ENCODE measurements at regions not wholly inside any gene's neighbourhood (a gene's known extent, or its start where the extent isn't known, plus 50 kb on each side); places are given as distances from the start of the nearest gene placed in this dataset.

DNA sequence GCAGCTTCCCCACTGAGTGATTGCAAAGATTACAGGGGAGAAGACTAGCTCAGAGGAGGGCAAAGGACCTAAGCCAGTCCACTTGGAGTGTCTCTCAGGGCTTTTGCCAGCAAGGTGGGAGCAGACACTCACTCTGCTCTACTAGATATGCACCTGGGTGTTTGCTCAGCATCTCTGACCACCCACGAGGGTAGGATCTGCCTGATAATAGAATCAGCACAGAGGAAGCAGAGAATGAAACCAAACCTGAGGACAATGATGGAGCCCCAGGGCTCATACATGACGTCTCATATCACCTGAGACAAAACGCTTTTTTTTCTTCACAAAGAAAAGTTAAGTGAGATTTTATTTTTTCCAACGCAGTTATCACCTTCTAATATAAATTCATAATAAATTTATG is 79.4 kb downstream of the RRAGC start:
- FAIRE-seq (no peak), DNase-seq (ENCODE audit: low read depth, low spot score) (no peak)
- H3K27me3 ChIP-seq (ENCODE audit: control insufficient read depth in 2 of 2, insufficient read depth in 2 of 2, low read length in 2 of 2) = peaks cover 19% of the 10 kb centered on the region in 2 experiments
- intact Hi-C loops (cut with micrococcal nuclease) = no loop called here
- H3K9me1 ChIP-seq (replicated peaks; ENCODE audit: control insufficient read depth, extremely low read depth, insufficient read depth, low read length) = no peaks in the 10 kb centered on the region
- H3K4me1 ChIP-seq (ENCODE audit: control insufficient read depth, extremely low read depth, insufficient read depth, low read length) = no peaks in the 10 kb centered on the region
- ChIA-PET POLR2A (no interaction called here), CTCF (no interaction called here)
- H3K4me3 ChIP-seq (replicated peaks in 1 of 3; ENCODE audit: insufficient read depth in 1 of 3, low read depth in 1 of 3, low read length in 3 of 3) = no peak overlapping the region
- no peaks in the 10 kb centered on the region for H3K9me3 ChIP-seq (replicated peaks; ENCODE audit: control insufficient read depth, insufficient read depth, low read length)
- no peaks in the 10 kb centered on the region for H4K20me1 ChIP-seq (replicated peaks; ENCODE audit: control insufficient read depth, extremely low read depth, insufficient read depth, low read length)
- H3K79me2 ChIP-seq (ENCODE audit: control insufficient read depth, insufficient read depth, low read length) = no peaks in the 10 kb centered on the region
- no peaks in the 10 kb centered on the region for H3K36me3 ChIP-seq (ENCODE audit: control insufficient read depth in 2 of 2, extremely low read depth in 1 of 2, insufficient read depth in 2 of 2, low read length in 2 of 2)
- H3K27ac ChIP-seq (ENCODE audit: insufficient read depth, low read depth, low read length) = no peak overlapping the region
- TF ChIP-seq POLR2AphosphoS5 (IDR thresholded peaks at IDR 0.05; ENCODE audit: insufficient read depth, low read depth, low read length) = no peak
- TF ChIP-seq POLR2A (IDR thresholded peaks at IDR 0.05; ENCODE audit: low read depth, low read length) = no peak
- TF ChIP-seq, protein P1, sequence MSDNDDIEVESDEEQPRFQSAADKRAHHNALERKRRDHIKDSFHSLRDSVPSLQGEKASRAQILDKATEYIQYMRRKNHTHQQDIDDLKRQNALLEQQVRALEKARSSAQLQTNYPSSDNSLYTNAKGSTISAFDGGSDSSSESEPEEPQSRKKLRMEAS (IDR thresholded peaks at IDR 0.05; ENCODE audit: insufficient read depth, insufficient read length) = no peak
- TF ChIP-seq, protein P2, sequence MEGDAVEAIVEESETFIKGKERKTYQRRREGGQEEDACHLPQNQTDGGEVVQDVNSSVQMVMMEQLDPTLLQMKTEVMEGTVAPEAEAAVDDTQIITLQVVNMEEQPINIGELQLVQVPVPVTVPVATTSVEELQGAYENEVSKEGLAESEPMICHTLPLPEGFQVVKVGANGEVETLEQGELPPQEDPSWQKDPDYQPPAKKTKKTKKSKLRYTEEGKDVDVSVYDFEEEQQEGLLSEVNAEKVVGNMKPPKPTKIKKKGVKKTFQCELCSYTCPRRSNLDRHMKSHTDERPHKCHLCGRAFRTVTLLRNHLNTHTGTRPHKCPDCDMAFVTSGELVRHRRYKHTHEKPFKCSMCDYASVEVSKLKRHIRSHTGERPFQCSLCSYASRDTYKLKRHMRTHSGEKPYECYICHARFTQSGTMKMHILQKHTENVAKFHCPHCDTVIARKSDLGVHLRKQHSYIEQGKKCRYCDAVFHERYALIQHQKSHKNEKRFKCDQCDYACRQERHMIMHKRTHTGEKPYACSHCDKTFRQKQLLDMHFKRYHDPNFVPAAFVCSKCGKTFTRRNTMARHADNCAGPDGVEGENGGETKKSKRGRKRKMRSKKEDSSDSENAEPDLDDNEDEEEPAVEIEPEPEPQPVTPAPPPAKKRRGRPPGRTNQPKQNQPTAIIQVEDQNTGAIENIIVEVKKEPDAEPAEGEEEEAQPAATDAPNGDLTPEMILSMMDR (IDR thresholded peaks at IDR 0.05; ENCODE audit: extremely low read depth in 1 of 2, insufficient read depth in 1 of 2, low read depth in 1 of 2, low read length in 2 of 2) = no peak
- no peak for TF ChIP-seq EZH2 (IDR thresholded peaks at IDR 0.05; ENCODE audit: borderline replicate concordance, low read depth, low read length, severe bottlenecking)
- TF ChIP-seq GATA2 (IDR thresholded peaks at IDR 0.05; ENCODE audit: insufficient read depth, insufficient read length, low read depth, low read length) = no peak
- TF ChIP-seq MYC (IDR thresholded peaks at IDR 0.05; ENCODE audit: low read depth, low read length) = no peak
- no peak for TF ChIP-seq FOS (IDR thresholded peaks at IDR 0.05; ENCODE audit: borderline replicate concordance, insufficient read depth, low read length)
- no peak for TF ChIP-seq JUN (IDR thresholded peaks at IDR 0.05; ENCODE audit: borderline replicate concordance, insufficient read depth, insufficient read length, low read depth)
- no peak overlapping the region for H3K9ac ChIP-seq (replicated peaks; ENCODE audit: extremely low read depth, insufficient read depth, low read length)
- H2AFZ ChIP-seq (ENCODE audit: low read depth, low read length) = no peak overlapping the region
- dilution Hi-C loops (cut with MboI; ENCODE audit: extremely low pct_ligation_motif_present, low sequenced_read_pairs) = no loop called here
- no peak overlapping the region for H3K4me2 ChIP-seq (ENCODE audit: insufficient read depth, low read length)
- no TSS peak for BruUV-seq (replicated peaks)
